Renal cortex interstitium (tissue), 11 donors: ENCODE measurements at regions not wholly inside any gene's neighbourhood (a gene's known extent, or its start where the extent isn't known, plus 50 kb on each side); places are given as distances from the start of the nearest gene placed in this dataset.
A peak's percentile ranks its signal among the peaks of the same experiment; 100 is the strongest.

Experiments
- DNase-seq, 11 donors: peaks; one replicate each; pipeline ENCODE4 v3.0.0-alpha.2; 2013; ENCODE audit warnings: low read depth in 9 of 11, low spot score in 4 of 11; ENCODE audit errors: extremely low read depth in 1 of 11

DNA sequence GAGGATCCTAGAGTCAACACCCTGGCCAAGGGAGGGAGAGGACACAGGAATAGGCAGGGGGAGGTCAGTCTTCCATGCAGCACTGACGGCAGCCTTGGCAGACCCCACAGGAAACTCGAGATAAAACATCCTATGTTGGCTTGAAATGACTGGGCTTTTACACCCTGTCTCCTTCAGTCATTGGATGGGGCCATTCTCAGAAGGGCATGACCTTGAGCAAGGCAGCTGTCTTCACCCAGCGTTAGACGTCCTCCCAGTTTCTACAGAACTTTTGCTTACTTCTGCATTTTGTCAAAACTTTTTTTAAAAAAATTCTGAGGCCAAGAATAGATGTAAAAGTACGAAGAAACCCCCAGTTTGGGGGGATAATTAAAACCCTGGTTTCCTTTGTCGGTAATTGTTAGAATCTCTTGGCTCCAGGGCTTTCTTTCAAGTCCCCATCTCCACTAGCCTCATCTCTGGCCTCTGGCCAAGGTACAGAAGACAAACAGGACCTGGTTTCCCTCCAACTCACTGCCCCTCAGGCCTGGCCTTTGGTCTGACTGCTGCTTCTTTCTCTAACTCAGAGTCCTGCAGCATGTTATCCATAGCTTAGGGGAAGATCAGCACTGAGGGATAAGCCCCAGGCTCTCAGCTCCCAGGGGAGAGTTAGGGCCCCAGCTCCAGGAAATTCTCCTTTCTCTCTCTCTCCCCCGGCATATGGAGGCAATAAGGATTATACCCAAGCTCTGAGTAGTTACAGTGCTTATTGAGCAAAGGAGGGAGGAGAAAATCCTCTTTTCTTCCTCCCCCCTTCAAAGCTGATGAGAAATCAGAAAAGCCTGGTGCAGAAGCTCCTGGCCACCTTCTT, 51.6 kb upstream of the KCND3 start:
- DNase-seq: peak in 2 of 11 donors; percentile 4 to 9

DNA sequence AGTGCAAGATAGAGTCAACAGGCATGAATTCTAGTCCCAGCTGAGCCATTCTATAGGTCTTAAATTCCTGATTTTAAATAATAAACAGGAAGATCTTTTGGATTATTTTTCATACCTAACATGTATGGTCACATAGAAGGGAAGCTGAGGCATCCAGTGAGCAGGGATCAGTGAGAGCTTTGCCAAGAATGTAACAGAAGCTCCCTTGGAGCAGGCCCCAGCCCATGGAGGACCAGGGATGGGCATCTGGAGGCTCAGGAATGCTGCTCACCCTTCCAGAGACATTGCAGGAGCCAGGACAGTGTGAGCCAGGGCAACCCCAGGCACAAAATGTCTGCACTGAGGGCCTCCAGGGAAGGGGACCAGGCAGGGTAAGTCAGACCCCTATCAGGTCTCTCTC, 54.4 kb upstream of the KCND3 start:
- DNase-seq: no peak

DNA sequence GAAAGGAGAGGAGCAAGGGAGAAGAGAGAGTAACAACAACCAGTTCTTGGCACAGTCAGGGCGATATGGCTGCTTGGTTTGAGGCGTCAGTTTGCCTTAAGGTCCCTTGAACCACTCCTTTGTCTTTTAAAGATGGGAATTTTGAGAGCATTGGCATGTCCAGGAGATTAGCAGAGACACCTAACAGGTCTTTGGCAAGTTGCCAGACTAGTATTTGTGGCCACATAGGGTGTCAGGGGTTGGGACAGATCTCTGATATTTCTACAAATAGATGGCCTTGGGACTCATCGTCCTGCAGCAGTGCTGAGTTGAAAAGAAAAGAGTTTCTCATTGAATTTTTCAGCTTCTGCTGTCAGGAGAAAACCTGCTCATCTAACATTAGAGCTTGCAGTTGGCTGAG, 55.3 kb upstream of the KCND3 start:
- no peak for DNase-seq

DNA sequence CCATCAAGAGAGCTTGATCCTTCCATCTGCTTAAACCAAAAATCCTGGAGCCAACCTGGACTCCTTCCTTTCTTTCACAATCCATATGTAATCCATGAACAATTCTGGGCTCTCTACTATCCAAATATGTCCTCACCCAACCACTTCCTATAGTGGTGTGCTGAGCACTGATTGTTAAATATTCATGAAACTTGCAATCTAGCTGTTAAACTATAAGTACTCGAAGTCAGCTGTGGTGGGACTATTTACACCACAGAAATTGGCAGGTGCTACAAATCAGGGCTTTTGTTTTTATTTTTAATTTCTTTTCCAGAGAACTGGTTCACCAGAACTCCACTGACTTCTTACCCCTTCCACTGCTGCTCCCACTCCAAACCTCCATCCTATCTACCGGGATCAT, 57.2 kb upstream of the KCND3 start:
- DNase-seq: no peak

DNA sequence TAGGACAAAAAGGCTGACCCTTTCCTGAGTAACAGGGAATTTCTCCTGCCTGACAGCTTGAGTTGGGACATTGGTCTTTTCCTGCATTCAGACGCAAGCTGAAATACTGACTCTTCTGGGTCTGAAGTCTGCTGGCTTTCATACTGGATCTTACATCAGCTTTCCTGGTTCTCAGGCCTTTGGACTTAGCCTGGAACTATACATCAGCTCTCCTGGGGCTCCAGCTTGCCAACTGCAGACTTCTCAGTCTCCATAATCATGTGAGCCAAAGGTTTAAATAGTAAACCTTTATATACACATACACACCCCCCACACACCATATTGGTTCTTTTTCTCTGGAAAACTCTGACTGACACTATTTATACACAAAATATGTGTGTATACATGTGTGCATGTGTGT, 59.0 kb upstream of the KCND3 start:
- DNase-seq: no peak

DNA sequence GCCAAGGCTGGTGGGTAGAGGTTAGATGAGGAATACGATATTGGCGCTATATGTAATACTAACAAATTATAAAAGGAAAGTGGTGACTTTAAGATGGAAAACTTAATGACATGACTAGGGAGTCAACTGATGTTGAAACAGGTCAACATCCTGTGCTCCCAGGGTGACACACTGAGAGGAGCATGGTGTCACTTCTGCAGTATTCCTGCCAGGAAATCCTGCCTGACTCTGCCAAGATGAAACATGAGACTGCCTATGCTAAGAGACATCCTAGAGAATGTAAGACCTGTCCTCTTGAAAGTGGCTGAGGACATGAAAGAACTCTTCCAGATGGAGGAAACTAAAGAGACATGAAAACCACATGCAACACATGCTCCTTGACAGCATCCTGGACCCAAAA, 65.0 kb upstream of the KCND3 start:
- DNase-seq: no peak

DNA sequence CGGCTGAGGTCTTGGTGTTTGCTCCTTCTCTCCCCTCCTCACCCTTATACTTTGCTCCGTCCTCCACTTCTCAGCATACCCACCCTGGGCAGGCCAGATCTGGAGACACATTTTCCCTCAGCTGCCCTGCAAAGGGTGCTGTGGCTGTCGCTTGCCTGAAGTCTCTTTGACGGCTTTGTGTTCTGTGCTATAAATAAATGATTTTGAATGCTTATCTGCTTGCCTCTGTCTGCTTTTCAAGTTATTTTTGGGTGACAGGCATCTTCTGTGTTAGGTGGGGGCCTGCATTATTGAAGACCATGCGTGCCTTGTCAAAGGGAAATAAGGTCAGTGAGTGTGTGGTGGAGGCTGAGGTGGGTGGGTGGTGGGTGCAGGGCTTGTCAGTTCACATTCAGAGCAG, 66.9 kb upstream of the KCND3 start:
- no peak for DNase-seq

DNA sequence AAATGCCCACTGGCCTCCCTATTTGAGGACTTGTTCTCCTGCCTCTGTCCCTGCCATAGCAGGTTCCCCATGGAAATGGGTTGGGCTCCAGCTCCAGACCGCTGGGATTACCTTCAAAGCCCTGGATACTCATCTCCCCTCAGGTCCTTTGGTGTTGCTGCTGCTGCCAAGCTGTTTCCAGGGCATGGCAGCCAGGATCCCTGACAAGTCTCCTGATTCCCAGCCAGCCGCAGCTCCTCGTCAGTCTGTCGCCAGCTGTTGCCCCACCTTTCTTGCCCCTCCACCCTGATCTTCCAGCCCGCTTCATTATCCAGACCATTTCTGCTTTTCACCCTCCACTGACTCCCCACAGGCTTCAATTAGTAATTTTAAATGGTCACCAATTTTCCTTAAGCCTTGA, 68.3 kb upstream of the KCND3 start:
- no peak for DNase-seq

DNA sequence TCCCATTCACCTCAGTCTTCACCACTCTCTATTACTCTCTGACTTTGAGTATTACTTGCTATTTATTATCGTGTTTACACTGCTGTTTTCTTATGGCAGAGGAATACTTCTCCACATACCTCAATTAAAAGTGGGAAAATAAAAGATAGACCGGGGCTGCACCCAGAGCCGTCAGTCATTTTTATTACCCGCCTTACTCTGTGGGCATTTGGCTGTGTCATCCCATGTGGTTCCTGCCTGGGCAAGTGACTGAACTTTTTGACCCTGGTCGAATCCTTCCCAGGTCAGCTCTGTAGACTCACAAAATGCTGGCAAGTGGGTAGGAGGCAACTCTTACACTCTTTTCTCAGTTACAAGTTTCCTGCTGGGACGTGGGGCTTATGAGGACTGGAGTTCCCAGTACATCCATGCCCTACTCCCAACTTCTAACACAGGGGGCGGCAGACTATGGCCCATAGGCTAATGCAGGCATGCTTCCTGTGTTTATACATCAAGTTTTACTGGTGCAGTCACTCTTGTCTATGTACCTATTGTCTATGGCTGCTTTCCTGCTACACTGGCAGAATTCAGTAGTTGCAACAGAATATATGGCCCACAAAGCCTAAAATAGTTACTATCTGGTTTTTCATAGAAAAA, 69.5 kb upstream of the KCND3 start:
- DNase-seq: no peak

DNA sequence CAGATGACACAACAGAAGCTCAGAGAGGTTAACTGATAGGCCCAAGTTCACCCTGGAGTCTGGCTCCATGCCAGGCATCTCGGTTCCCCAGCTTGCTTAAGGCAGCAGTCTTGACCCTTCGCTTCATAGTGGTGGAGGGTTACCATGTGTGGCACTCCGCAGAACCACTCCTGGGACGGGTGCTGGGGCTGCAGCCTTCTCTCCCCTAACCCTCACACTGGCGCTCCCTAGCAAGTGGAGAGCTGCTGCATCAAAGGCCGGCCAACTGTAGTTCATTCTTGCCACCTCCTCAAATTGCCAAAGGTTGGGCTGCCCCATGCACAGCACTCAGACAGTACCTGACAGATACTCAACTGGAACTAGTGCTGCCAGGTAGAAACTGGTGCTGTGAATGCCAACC, 70.2 kb upstream of the KCND3 start:
- no peak for DNase-seq

DNA sequence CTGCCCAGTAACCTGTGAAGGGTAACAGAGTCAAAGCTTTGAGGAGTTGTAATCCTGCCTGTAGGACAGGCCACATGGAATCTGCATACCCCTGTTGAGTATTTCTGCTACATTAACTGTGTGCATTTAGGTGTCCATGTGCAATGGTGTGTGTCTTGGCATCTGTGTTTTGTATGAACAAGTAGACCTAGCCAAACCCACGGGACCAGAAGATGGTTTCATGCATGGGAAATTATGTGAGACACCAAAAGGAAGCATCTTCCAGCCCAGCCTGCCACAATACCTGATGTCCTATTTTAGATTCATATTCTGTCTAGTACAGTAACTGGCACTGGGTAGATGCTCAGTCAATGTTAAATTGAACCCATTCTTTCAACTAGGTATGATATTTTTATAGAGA, 70.8 kb upstream of the KCND3 start:
- no peak for DNase-seq

DNA sequence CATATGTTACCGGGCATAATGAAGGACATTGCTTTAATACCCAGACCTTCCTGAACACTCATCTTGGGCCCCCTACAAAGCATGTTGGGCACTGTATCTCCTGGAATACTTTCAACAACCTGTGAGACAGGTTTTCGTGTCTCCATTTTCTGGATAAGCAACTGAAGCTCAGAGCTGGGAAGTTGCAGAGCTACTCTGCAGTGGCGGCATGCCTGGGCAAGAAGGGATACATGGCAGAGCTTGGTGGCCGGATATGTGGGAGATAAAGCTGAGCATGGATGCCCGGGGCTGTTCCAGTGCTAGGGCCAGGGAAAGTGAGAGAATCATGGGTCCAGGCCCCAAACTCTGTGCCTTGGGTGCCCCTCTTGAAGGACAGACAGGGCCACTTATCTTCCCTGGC, 71.6 kb upstream of the KCND3 start:
- DNase-seq: no peak

DNA sequence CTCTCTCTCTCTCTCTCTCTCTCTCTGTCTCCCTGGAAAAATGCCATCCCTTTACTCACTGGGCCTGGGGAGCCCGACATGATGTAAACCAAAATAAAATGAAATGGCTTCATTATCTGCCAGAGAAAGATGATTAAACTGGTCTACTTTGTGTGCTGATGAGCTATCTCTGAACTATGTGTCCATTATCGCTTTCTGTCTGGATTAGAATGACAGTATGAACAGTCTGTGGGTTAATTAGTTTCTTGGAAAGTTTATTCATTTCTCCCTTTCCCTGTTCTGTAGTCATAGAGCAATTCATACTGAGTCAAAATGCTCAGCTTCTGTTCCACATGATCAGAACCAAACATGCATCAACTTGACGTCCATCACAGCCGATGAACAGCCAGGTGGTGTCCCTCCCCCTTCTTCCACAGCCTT, 72.4 kb upstream of the KCND3 start:
- DNase-seq: no peak

DNA sequence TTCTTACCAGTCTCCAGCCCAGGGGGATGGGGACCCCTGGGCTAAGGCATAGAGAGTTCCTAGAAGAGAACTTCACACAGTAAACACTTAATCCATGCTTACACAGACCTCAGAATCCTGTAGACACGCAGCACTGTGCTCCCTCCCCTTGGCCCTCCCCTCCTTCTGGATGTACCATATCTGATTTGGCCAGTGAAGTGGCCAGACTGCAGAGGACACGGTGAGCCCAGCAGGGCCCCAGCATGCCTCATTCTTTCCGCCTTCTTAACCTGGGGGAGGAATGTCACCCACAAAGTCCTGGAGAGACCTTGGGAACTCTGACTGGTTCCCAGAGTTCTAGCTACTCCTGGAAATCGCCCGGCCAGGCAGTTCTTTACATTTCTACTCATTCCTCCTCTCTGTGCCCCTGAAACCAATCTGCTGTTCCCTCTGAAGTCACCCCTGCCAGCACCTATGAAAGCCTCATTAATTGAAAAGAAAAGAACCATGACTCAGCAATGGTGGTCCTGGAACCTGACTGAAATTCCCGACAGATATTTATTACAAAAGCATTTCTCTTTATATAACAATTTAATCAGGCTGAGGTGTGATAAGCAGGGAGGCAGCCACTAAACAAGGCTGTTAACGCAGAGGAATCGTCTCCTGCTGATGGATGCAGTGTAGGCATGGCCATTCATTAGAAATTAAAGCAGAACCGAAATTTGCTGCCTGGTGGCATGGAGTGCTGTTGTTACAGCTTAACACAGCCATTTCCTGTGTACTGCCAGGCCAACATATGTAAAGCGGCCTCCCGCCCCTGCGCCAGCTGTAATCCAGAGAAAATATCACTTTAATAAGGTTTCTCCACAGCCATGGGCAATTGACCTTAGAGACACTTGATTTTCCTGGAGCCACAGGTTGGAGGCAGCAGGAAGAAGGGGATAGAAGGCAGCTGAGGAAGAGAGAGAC, 74.6 kb upstream of the KCND3 start:
- DNase-seq: no peak

DNA sequence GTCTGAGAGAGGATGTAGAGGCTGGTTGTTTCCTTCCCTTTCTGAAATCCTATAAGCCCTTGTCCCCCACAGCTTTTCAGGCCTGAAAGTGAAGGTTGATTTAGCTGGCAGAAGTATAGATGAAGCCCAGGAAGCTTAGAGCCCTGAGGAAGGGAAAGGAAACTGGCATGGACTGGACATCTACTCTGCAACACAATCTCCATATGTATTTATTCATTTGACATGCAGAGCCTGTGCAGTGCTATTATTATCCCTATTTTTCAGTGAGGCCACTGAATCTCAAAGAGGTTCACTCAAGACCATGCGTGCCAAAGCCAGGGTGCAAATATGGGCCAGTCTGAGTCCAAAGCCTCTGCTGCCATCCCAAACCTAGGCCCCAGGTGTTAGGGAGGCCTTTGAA, 78.5 kb upstream of the KCND3 start:
- DNase-seq: no peak

DNA sequence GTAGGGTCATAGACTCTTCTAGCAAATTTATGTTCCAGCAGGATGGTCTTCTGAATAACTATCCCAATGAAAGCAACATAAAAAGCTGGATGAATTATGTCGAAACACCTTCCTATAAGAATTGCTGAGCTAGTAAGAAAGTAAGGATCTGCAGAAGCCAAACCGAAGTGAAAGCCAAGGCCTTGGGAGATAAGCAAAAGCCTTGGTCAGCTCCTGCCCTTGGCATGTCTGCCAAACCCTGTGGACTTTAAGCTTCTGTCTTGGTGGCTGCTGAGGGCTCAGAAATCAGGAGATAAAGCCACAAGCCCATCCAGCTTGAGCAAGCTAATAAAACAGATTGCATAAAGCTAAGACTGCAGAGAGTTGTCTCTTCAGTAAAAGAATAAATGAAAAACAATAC, 81.2 kb upstream of the KCND3 start:
- DNase-seq: no peak

DNA sequence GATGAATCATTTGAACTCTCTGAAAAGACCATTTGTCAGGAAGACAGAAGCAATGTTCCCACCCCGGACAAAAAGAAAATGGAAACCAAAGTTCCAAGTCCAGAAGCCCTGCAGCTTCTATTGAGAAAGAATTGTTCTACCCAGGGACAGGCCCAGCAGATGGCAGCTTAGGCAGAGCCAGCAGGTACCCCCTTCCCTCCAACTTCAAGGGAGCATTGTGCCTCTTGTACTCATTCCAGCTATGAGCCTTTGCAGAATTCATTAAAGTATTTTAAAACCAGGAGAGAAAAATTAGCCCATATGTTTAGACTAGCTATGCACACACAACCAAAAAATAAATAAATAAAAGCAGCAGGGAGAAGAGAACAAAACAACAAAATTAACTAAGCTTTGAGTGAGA, 85.2 kb upstream of the KCND3 start:
- DNase-seq: no peak

DNA sequence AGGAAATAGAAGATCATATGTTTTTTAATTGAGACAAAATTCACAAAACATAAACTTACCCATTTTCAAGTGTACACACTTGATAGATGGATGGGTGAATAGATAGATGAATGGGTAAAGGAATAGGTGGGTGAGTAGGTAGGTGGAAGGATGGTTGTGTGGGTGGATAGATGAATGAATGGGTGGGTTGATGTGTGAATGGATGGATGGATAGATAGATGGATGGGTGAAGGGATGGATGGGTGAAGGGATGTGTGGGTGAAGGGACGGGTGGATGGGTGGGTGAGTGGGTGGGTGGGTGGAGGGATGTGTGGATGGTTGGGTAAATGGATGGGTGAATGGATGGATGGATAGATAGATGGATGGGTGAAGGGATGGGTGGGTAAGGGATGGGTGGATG, 86.1 kb upstream of the KCND3 start:
- no peak for DNase-seq

DNA sequence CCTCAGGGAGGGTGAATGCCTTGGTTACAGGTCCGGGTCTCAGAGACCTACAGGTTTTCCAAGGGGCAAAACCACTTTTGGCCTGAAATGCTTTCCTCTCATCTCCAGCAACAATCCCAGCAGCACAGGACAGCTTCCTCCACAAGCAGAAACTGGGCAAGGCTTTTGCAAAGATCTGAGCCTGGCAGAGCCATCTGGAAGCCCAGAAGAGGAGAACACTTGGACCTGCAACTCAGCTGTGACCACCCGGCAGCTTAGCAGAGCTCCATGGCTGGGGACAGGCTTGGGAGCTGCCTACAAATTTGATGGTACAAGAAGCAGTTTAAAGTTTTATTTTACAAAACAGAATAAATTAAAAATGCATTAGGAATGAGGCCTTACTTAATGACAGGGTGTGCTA, 90.0 kb upstream of the KCND3 start:
- DNase-seq: no peak

DNA sequence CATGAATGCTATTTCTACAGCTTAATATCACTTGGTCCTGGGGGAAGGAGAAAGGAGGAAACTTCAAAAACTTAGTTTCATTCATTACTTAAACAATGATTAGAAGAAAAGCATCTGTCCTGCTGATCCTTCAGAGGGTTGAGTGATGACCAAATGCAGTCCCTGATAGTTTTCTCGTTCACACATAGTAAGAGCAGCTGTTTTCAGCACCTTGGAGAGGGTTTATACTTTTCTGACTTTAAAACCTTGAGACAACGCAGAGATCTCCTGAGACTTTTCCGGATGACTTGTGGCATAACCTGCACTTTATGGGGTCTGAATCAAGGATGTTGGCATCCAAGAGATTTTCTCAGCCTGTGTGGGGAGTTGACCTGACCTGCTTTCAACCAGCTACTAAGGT, 94.0 kb upstream of the KCND3 start:
- DNase-seq: peak in 10 of 11 donors; percentile 3 to 43 (median 28)
